Upper lobe of left lung (tissue), 6 donors: ENCODE measurements at regions not wholly inside any gene's neighbourhood (a gene's known extent, or its start where the extent isn't known, plus 50 kb on each side); places are given as distances from the start of the nearest gene placed in this dataset.

Source experiments
- ATAC-seq, 2 donors: fragments of 200-7000 bp; cut with Tn5 transposase; one replicate each; pipeline ENCODE4 v1.9.1; 2022; ENCODE audit warnings: mild to moderate bottlenecking in 2 of 2, moderate library complexity in 2 of 2; ENCODE audit not compliant: low FRiP score in 2 of 2
- DNase-seq, 2 donors: peaks; one replicate each; pipeline ENCODE4 v3.0.0-alpha.2; 2019 to 2020
- H3K27ac ChIP-seq, 4 donors: fragments of 200-600 bp; sonication (generic); one replicate each; pipeline ENCODE4 v1.5.1; 2016 to 2019
- H3K27me3 ChIP-seq, 4 donors: fragments of 200-600 bp; sonication (generic); one replicate each; pipeline ENCODE4 v1.5.1; 2017 to 2019
- H3K36me3 ChIP-seq, 4 donors: fragments of 200-600 bp; sonication (generic); one replicate each; pipeline ENCODE4 v1.5.1; 2016 to 2019
- H3K4me1 ChIP-seq, 4 donors: fragments of 200-600 bp; sonication (generic); one replicate each; pipeline ENCODE4 v1.5.1; 2018 to 2019
- H3K4me3 ChIP-seq, 4 donors: fragments of 200-600 bp; sonication (generic); one replicate each; pipeline ENCODE4 v1.5.1; 2017 to 2019; ENCODE audit warnings: mild to moderate bottlenecking in 2 of 4, moderate library complexity in 1 of 4
- H3K9me3 ChIP-seq, 4 donors: fragments of 200-600 bp; sonication (generic); one replicate each; pipeline ENCODE4 v1.5.1; 2018 to 2019
- EP300 ChIP-seq, 4 donors: sonication (generic); formaldehyde crosslinking; IDR thresholded peaks; one replicate each; pipeline ENCODE4 v1.5.1; 2017; ENCODE audit warnings: antibody characterized with exemption in 4 of 4, control low read depth in 2 of 4
- POLR2A ChIP-seq, 4 donors: fragments of 450-650 bp; IDR thresholded peaks; one replicate each; pipeline ENCODE4 v1.5.1; 2016 to 2017; ENCODE audit warnings: antibody characterized with exemption in 4 of 4, mild to moderate bottlenecking in 2 of 4
- POLR2AphosphoS5 ChIP-seq, 2 donors: sonication (generic); formaldehyde crosslinking; IDR thresholded peaks; one replicate each; pipeline ENCODE4 v1.5.1; 2017; ENCODE audit warnings: antibody characterized with exemption in 2 of 2
- WGBS, 2 donors: methylation state at CpG; one replicate each; pipeline ENCODE4 v1.1.5; 2017 to 2018; 5-methylcytosine and 5-hydroxymethylcytosine counted together
- TF ChIP-seq, protein P1 (sequence below), 6 experiments: fragments of 450-650 bp in 4 of 6; fragments of 200-600 bp in 2 of 6; sonication (generic) in 2 of 6; IDR thresholded peaks; one replicate each; pipeline ENCODE4 v1.5.1; 2016 to 2019; ENCODE audit warnings: antibody characterized with exemption in 6 of 6
- donor health status: DM: no; HTN: no; CAD: no; lungs with moderate emphysema.
- donor health status: DM: no; HTN: yes; CAD: no; lungs with severe emphysema.

DNA sequence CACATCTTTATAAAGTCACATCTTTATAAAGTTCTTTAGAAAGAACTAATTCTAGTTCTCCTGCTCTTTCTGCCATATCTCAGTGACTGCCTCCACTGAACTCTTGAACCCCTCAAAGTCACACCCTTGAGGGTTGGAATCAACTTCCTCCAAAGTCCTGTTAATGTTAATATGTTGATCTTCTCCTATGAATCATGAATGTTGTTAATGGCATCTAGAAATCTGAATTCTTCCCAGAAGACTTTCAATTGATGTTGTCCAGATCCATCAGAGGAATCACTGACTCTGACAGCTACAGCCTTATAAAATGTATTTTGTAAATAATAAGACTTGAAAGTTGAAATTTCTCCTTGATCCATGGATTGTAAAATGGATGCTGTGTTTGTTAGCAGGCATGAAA is 213.4 kb downstream of the COX7C start:
- ATAC-seq, result no peak
- Histone ChIP-seq H3K4me3 (no peak overlapping the region), H3K9me3 (no peaks in the 10 kb centered on the region), H3K36me3 (no peaks in the 10 kb centered on the region), H3K27me3 (no peaks in the 10 kb centered on the region), H3K4me1 (no peaks in the 10 kb centered on the region), H3K27ac (no peak overlapping the region)
- no peak for TF ChIP-seq POLR2A (IDR thresholded peaks at IDR 0.05)
- TF ChIP-seq POLR2AphosphoS5 (IDR thresholded peaks at IDR 0.05), result no peak
- no peak for TF ChIP-seq EP300 (IDR thresholded peaks at IDR 0.05)
- TF ChIP-seq, protein P1, sequence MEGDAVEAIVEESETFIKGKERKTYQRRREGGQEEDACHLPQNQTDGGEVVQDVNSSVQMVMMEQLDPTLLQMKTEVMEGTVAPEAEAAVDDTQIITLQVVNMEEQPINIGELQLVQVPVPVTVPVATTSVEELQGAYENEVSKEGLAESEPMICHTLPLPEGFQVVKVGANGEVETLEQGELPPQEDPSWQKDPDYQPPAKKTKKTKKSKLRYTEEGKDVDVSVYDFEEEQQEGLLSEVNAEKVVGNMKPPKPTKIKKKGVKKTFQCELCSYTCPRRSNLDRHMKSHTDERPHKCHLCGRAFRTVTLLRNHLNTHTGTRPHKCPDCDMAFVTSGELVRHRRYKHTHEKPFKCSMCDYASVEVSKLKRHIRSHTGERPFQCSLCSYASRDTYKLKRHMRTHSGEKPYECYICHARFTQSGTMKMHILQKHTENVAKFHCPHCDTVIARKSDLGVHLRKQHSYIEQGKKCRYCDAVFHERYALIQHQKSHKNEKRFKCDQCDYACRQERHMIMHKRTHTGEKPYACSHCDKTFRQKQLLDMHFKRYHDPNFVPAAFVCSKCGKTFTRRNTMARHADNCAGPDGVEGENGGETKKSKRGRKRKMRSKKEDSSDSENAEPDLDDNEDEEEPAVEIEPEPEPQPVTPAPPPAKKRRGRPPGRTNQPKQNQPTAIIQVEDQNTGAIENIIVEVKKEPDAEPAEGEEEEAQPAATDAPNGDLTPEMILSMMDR (IDR thresholded peaks at IDR 0.05), result no peak
- no peak for DNase-seq

DNA sequence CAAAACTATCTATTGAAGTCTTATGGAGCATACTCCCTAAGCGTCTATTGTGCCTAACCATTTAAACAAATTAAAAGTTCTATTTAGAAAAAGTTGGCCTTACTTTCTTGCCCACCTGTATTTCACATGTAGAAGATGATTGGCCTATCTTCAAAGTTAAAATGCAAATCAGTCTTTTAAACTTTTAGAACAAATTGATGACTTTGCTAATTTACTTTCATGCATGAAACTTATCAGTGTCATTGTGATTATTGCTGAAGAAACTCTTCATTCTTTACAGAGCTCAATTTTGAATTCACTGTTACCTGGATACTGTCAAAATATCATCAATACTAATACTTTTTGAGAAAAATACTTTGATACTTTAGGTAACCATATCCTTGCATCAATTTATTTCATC is 216.1 kb downstream of the COX7C start:
- H3K9me3 ChIP-seq, result no peaks in the 10 kb centered on the region
- WGBS, 2 donors, result 93 to 97% methylated on average over 1 of the region's 1 CpG
- no peaks in the 10 kb centered on the region for H3K36me3 ChIP-seq
- DNase-seq (no peak), ATAC-seq (no peak)
- no peaks in the 10 kb centered on the region for H3K4me1 ChIP-seq
- H3K27ac ChIP-seq, result no peak overlapping the region
- no peak overlapping the region for H3K4me3 ChIP-seq
- H3K27me3 ChIP-seq, result no peaks in the 10 kb centered on the region
- TF ChIP-seq EP300 (IDR thresholded peaks at IDR 0.05), result no peak
- no peak for TF ChIP-seq POLR2A (IDR thresholded peaks at IDR 0.05)

DNA sequence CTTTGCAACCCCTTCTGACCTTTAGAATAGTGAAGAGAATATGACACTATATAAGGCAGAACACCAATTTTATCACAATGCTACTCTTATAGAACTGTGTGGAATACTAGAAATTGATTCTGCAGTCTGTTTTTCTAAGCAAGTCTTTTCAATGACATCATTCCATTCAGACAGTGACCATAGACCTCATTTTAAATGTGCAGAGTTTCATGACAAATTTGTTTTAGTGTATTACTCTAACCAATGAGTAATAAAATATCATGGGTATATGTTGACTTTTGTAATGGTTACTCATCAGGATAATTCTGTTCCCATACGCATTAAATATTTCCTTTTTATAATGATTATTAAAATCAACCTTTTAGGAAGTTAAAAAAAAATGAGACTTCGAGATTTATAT is 219.9 kb downstream of the COX7C start:
- WGBS, 2 donors, result 75 to 83% methylated on average over 2 of the region's 2 CpGs
- no peak for ATAC-seq
- H3K9me3 ChIP-seq, result no peaks in the 10 kb centered on the region
- no peaks in the 10 kb centered on the region for H3K36me3 ChIP-seq
- DNase-seq, result no peak
- no peak overlapping the region for H3K27ac ChIP-seq
- H3K27me3 ChIP-seq, result no peaks in the 10 kb centered on the region
- H3K4me3 ChIP-seq, result no peak overlapping the region
- no peaks in the 10 kb centered on the region for H3K4me1 ChIP-seq
- TF ChIP-seq POLR2A (IDR thresholded peaks at IDR 0.05) (no peak), POLR2AphosphoS5 (IDR thresholded peaks at IDR 0.05) (no peak), EP300 (IDR thresholded peaks at IDR 0.05) (no peak)
- TF ChIP-seq, protein P1 (IDR thresholded peaks at IDR 0.05), result no peak

DNA sequence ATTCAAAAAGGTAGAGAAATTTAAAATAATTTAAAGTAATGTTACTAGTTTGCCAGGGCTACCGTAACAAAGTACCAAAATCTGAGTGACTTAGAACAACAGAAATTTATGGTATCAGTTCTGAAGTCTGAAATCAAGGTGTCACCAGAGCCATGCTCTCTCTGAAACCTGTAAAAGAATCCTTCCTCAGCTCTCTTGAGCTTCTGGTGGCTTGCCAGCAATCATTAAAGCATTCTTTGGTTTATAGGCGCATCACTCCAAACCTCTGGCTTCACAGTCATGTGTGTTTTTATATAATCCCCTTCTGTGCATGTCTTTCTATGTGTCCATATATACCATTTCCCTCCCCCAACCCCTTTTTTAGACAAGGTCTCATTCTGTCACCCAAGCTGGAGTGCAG is 220.3 kb downstream of the COX7C start:
- no peaks in the 10 kb centered on the region for H3K36me3 ChIP-seq
- TF ChIP-seq POLR2A (IDR thresholded peaks at IDR 0.05), result no peak
- no peak for TF ChIP-seq POLR2AphosphoS5 (IDR thresholded peaks at IDR 0.05)
- no peak for TF ChIP-seq EP300 (IDR thresholded peaks at IDR 0.05)
- TF ChIP-seq, protein P1 (IDR thresholded peaks at IDR 0.05), result no peak
- no peaks in the 10 kb centered on the region for H3K27me3 ChIP-seq
- no peak overlapping the region for H3K4me3 ChIP-seq
- 87 to 88% methylated on average over 2 of the region's 2 CpGs for WGBS, 2 donors
- no peak for ATAC-seq
- H3K9me3 ChIP-seq, result no peaks in the 10 kb centered on the region
- DNase-seq, result no peak
- no peaks in the 10 kb centered on the region for H3K4me1 ChIP-seq
- no peak overlapping the region for H3K27ac ChIP-seq

DNA sequence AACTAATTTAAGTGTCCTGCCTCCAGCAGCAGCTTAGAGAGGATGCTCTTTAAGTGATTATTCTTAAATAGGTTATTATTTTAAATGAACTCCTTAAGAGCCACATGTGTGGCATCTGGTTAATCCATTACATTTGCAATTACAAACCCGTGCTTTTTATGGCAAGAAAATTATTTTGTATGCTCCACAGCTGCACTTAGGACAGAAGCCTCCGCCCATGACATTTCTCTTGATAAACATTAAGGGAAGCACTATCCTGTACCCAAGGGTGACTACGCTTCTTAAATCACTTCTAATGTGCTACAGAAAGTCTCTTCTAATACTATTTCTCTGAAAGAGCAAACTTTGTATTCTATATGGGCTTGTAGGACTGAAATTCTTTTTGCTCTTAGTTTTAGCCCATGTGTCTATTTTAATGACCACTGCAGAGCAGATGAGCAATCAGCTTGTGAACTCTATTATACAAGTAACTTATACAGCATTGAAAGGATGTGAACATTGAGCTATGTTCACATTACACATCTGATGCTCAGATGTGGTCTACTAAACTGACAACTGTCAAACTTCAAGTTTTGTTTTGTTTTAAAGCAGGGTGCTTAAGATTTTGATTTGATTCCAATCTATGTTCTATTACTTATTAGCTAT is 223.4 kb downstream of the COX7C start:
- WGBS, 2 donors, result 72 to 76% methylated on average over 3 of the region's 3 CpGs
- Histone ChIP-seq H3K27me3 (no peaks in the 10 kb centered on the region), H3K27ac (no peak overlapping the region), H3K9me3 (no peaks in the 10 kb centered on the region), H3K36me3 (no peaks in the 10 kb centered on the region), H3K4me3 (no peak overlapping the region), H3K4me1 (no peaks in the 10 kb centered on the region)
- DNase-seq (no peak), ATAC-seq (no peak)
- TF ChIP-seq EP300 (IDR thresholded peaks at IDR 0.05) (no peak), POLR2A (IDR thresholded peaks at IDR 0.05) (no peak), POLR2AphosphoS5 (IDR thresholded peaks at IDR 0.05) (no peak)
- TF ChIP-seq, protein P1 (IDR thresholded peaks at IDR 0.05), result no peak
